Spleen (tissue), 11 donors: ENCODE measurements at regions not wholly inside any gene's neighbourhood (a gene's known extent, or its start where the extent isn't known, plus 50 kb on each side); places are given as distances from the start of the nearest gene placed in this dataset.
"Not testable (repeated sequence)": the region's sequence is repeated elsewhere in the genome, so short reads cannot be mapped to it uniquely, and the experiment has no call there.

Experiments used
- DNase-seq: peaks from one replicate; pipeline ENCODE4 v3.0.0-alpha.2; 2020
- H3K27ac ChIP-seq, 8 donors: fragments of 200-600 bp; sonication (generic) in 7 of 8; 1 replicate in 4 of 8; 2 replicates in 4 of 8; pipeline versions ENCODE4 v1.5.0 to v1.8.0; 2016 to 2021; ENCODE audit warnings: inconsistent platforms in 4 of 8, mild to moderate bottlenecking in 4 of 8, moderate library complexity in 1 of 8
- H3K27me3 ChIP-seq, 7 donors: fragments of 200-600 bp; sonication (generic) in 6 of 7; replicated peaks in 1 of 7; 1 replicate in 4 of 7; 2 replicates in 3 of 7; pipeline versions ENCODE4 v1.5.0 to v1.8.0; 2016 to 2021; ENCODE audit warnings: inconsistent platforms in 3 of 7, mild to moderate bottlenecking in 1 of 7
- H3K36me3 ChIP-seq, 6 donors: fragments of 200-600 bp; sonication (generic) in 5 of 6; 1 replicate in 4 of 6; 2 replicates in 2 of 6; pipeline versions ENCODE4 v1.5.0 to v1.8.0; 2016 to 2021; ENCODE audit warnings: inconsistent platforms in 2 of 6
- H3K4me1 ChIP-seq, 6 donors: fragments of 200-600 bp; sonication (generic) in 5 of 6; 1 replicate in 3 of 6; 2 replicates in 3 of 6; pipeline versions ENCODE4 v1.5.0 to v1.8.0; 2016 to 2021; ENCODE audit warnings: inconsistent platforms in 3 of 6
- H3K4me3 ChIP-seq, 8 donors: fragments of 200-600 bp; sonication (generic) in 7 of 8; 1 replicate in 4 of 8; 2 replicates in 4 of 8; pipeline versions ENCODE4 v1.5.0 to v1.8.0; 2016 to 2021; ENCODE audit warnings: inconsistent platforms in 4 of 8, mild to moderate bottlenecking in 4 of 8, moderate library complexity in 2 of 8
- H3K9me3 ChIP-seq, 8 donors: fragments of 200-600 bp; sonication (generic) in 7 of 8; 1 replicate in 4 of 8; 2 replicates in 4 of 8; pipeline versions ENCODE4 v1.5.0 to v1.8.0; 2016 to 2021; ENCODE audit warnings: inconsistent platforms in 4 of 8
- POLR2A ChIP-seq, 3 donors: fragments of 450-650 bp; IDR thresholded peaks; one replicate each; pipeline ENCODE4 v1.5.1; 2017; ENCODE audit warnings: antibody characterized with exemption in 3 of 3, mild to moderate bottlenecking in 1 of 3
- POLR2AphosphoS5 ChIP-seq, 3 donors: sonication (generic); formaldehyde crosslinking; IDR thresholded peaks; one replicate each; pipeline ENCODE4 v1.5.1; 2017; ENCODE audit warnings: antibody characterized with exemption in 3 of 3
- WGBS, 5 donors: extraction: QIAGEN DNeasy Blood & Tissue Kit in 3 of 5; methylation state at CpG; one replicate each; pipeline versions ENCODE4 v1.1.5 to v1.1.7; 2013 to 2018; 5-methylcytosine and 5-hydroxymethylcytosine counted together
- intact Hi-C: fragments of 100-400 bp; cut with DNase I; formaldehyde crosslinking; loops from one replicate; pipeline ENCODE4 v1.15.0; 2023; ENCODE audit warnings: low total_unique reads
- TF ChIP-seq, protein P1 (sequence below), 11 experiments: fragments of 200-600 bp in 7 of 11; fragments of 450-650 bp in 4 of 11; sonication (generic) in 4 of 11; IDR thresholded peaks in 8 of 11; conservative IDR thresholded peaks in 3 of 11; 1 replicate in 7 of 11; 2 replicates in 4 of 11; pipeline versions ENCODE4 v1.4.0 to v1.8.0; 2016 to 2021; ENCODE audit warnings: antibody characterized with exemption in 11 of 11, inconsistent platforms in 4 of 11, mild to moderate bottlenecking in 1 of 11
- donor health status: healthy with polysubstance abuse.
- donor health status: DM: no; HTN: no; CAD: no; lungs with moderate emphysema.
- donor health status: DM: no; HTN: no; CAD: no.
- donor health status: Bipolar disorder and iron deficiency.
- donor health status: healthy.
- donor health status: DM: no; HTN: no; CAD: no.
- donor health status: DM: yes; HTN: yes; CAD: no.

DNA sequence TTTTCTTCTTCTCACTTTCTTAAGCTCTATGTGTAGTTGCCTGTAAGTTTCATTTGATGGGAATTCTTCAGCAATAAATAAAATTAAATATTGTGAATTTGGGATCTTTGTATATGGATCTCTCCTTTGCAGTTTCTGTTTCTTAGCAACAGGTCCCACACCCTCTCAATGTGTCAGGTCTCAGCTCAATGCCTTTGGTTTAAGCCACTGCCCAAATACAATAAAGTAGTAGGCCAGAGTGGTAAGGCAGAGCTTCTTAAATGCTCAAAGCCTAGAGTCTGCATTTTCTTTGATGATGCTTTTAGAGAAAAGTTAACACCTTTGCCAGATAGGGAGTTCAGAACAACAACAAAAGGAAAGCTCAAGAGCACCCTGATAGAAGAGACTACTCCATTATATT is 343.7 kb downstream of the NSUN3 start:
- no peak for TF ChIP-seq POLR2A (IDR thresholded peaks at IDR 0.05)
- TF ChIP-seq, protein P1, sequence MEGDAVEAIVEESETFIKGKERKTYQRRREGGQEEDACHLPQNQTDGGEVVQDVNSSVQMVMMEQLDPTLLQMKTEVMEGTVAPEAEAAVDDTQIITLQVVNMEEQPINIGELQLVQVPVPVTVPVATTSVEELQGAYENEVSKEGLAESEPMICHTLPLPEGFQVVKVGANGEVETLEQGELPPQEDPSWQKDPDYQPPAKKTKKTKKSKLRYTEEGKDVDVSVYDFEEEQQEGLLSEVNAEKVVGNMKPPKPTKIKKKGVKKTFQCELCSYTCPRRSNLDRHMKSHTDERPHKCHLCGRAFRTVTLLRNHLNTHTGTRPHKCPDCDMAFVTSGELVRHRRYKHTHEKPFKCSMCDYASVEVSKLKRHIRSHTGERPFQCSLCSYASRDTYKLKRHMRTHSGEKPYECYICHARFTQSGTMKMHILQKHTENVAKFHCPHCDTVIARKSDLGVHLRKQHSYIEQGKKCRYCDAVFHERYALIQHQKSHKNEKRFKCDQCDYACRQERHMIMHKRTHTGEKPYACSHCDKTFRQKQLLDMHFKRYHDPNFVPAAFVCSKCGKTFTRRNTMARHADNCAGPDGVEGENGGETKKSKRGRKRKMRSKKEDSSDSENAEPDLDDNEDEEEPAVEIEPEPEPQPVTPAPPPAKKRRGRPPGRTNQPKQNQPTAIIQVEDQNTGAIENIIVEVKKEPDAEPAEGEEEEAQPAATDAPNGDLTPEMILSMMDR (IDR thresholded peaks at IDR 0.05 in 8 of 11, conservative IDR thresholded peaks at IDR 0.05 in 3 of 11) = no peak
- no peak for TF ChIP-seq POLR2AphosphoS5 (IDR thresholded peaks at IDR 0.05)
- no peak for DNase-seq

DNA sequence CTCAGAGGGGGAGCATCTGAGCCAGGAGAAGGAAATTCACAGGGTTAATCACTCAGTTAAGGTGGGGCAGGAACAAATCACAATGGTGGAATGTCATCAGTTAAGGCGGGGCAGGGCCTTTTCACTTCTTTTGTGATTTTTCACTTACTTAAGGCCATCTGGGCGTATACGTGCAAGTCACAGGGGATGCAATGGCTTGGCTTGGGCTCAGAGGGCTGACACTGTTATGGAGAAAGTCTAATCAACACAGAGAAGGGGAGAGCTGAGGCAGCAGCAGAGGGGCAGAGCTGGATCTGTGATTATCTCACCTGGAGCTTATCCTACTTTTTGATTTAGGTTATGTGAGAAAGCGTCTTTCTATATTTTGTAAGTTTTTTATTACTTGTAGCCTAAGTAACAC is 350.1 kb downstream of the NSUN3 start:
- DNase-seq, H3K36me3 ChIP-seq, H3K4me1 ChIP-seq, H3K9me3 ChIP-seq, H3K27ac ChIP-seq, intact Hi-C loops, H3K27me3 ChIP-seq, H3K4me3 ChIP-seq: not testable (repeated sequence)
- 78 to 87% (median 84%) methylated on average over 4 of the region's 4 CpGs for WGBS, 5 donors

More for the DNA sequence above, 343.7 kb downstream of the NSUN3 start:
- Histone ChIP-seq H3K27me3 (no peaks in the 10 kb centered on the region), H3K4me3 (no peak overlapping the region), H3K36me3 (no peaks in the 10 kb centered on the region), H3K9me3 (peaks cover 0 to 3% (median 0%) of the 10 kb centered on the region in 8 donors), H3K4me1 (no peaks in the 10 kb centered on the region), H3K27ac (no peak overlapping the region)
- intact Hi-C loops = no loop called here

DNA sequence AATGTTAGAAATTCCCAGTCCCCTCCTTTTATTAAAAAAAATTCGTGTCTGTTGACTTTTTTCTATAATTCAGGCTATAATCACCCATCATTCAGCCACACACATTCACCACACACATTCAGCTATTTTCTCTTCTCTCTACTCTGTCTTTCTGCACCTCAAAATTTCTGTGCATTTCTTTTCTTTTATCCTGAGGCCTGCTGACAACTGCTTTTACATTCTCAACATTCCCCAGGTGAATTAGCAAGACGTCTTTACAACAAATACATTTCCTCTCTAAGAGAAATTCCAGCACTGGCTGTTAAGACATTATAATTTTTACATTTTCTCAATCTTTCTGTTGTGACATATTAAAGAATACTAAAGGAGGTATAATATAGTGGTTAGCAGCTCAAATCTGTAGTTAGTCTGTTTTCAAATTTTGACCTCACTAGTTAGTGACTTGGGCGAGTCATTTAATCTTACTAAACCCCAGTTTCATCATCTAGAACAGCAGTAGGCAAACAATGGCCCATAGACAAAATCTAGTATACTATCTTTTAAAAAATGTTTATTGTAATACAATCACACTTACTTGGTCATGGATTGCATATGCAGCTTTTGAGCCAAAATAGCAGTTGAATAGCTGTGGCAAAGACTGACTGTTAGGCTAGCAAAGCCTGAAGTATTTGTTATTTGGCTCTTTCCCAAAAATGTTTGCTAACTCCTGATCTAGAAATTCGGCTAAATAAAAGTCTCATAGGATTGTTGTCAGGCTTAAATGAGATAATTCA is 350.7 kb downstream of the NSUN3 start:
- TF ChIP-seq, protein P1 (IDR thresholded peaks at IDR 0.05 in 8 of 11, conservative IDR thresholded peaks at IDR 0.05 in 3 of 11) = no peak
- no peak for TF ChIP-seq POLR2AphosphoS5 (IDR thresholded peaks at IDR 0.05)
- TF ChIP-seq POLR2A (IDR thresholded peaks at IDR 0.05) = no peak
- H3K9me3 ChIP-seq = peaks cover 0 to 8% (median 0%) of the 10 kb centered on the region in 8 donors
- H3K4me3 ChIP-seq = no peak overlapping the region
- H3K4me1 ChIP-seq = peaks cover 0 to 3% (median 0%) of the 10 kb centered on the region in 6 donors
- no peak for DNase-seq
- no peaks in the 10 kb centered on the region for H3K27me3 ChIP-seq
- no peak overlapping the region for H3K27ac ChIP-seq
- intact Hi-C loops = no loop called here
- no peaks in the 10 kb centered on the region for H3K36me3 ChIP-seq
- WGBS, 5 donors = 64 to 79% (median 72%) methylated on average over 4 of the region's 4 CpGs

DNA sequence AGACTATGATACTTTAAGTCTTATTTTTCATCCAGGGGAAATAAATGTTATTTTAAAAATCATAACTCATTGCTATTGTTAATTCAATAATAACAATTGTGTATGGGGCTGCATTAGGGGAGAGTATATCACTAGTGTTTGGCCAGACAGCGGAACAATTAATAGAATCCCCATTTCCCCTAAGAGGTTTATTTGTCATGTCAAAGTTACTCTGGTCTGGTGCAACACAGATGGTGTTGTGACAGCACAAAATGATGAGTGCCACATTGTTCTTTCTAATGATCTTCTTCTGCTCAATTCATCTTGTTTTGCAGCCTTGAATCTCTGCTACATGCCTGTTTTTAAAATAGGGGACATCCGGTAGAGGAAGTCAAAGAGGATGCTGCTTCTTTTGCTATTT is 351.6 kb downstream of the NSUN3 start:
- Histone ChIP-seq H3K4me1 (peaks cover 0 to 3% (median 0%) of the 10 kb centered on the region in 6 donors), H3K27me3 (no peaks in the 10 kb centered on the region), H3K27ac (no peak overlapping the region), H3K36me3 (no peaks in the 10 kb centered on the region), H3K4me3 (no peak overlapping the region), H3K9me3 (peaks cover 0 to 15% (median 0%) of the 10 kb centered on the region in 8 donors)
- TF ChIP-seq, protein P1 (IDR thresholded peaks at IDR 0.05 in 8 of 11, conservative IDR thresholded peaks at IDR 0.05 in 3 of 11) = no peak
- no peak for TF ChIP-seq POLR2A (IDR thresholded peaks at IDR 0.05)
- no peak for TF ChIP-seq POLR2AphosphoS5 (IDR thresholded peaks at IDR 0.05)
- intact Hi-C loops = no loop called here
- no peak for DNase-seq
- 40 to 45% (median 43%) methylated on average over 2 of the region's 2 CpGs for WGBS, 5 donors
